ENCODE measurements at regions not wholly inside any gene's neighbourhood (a gene's known extent, or its start where the extent isn't known, plus 50 kb on each side); places are given as distances from the start of the nearest gene placed in this dataset.

GRCh38 chr15:38164507-38164906 is 88.1 kb upstream of the SPRED1 start:
- TF ChIP-seq CTCF (IDR thresholded peaks at IDR 0.05; ENCODE audit: low read depth, low read length): no peak
- no peak for TF ChIP-seq POLR2A (IDR thresholded peaks at IDR 0.05; ENCODE audit: extremely low read depth, insufficient read length)

All from NB4 (cell line).